HCT116 (cell line): ENCODE measurements at regions not wholly inside any gene's neighbourhood (a gene's known extent, or its start where the extent isn't known, plus 50 kb on each side); places are given as distances from the start of the nearest gene placed in this dataset.

Source experiments
- ATAC-seq: fragments of 200-7000 bp; cut with Tn5 transposase; 2 replicates; pipeline ENCODE4 v1.9.1; 2020; ENCODE audit warnings: mild to moderate bottlenecking, moderate library complexity
- BruUV-seq: library from RNA; stranded (reverse); fragments of 400-500 nt; replicated peaks from 2 replicates; lab custom pipeline; 2021; lab: Mats Ljungman, UMichigan
- CTCF ChIA-PET: fragments of 300-600 bp; sonication (Branson Sonifier 250); formaldehyde crosslinking; loops from one replicate; lab custom pipeline; 2021; ENCODE audit warnings: antibody characterized with exemption; lab: Charles Lee
- POLR2A ChIA-PET: fragments of 300-600, 350-600 bp; sonication (Branson Sonifier 250); formaldehyde crosslinking; loops from one replicate; lab custom pipeline; 2021; ENCODE audit warnings: antibody characterized with exemption; lab: Charles Lee
- RAD21 ChIA-PET, 2 experiments: fragments of 300-600 bp; sonication (Branson Sonifier 250); formaldehyde crosslinking; loops; one replicate each; lab custom pipeline; 2023; ENCODE audit warnings: low total read pairs in 2 of 2; ENCODE audit not compliant: uncharacterized antibody in 2 of 2, unreplicated experiment in 2 of 2, low non-redundant PET in 1 of 2; lab: Charles Lee
- DNase-seq: peaks from one replicate; pipeline ENCODE4 v3.0.0-alpha.2; 2010; ENCODE audit warnings: low read depth, low spot score
- H2AFZ ChIP-seq: fragments of 200-600 bp; shearing (Covaris generic), sonication (generic); 2 replicates; pipeline ENCODE4 v1.6.1; 2017; ENCODE audit warnings: low read depth, mixed run types, mixed read lengths, antibody characterized with exemption, low read length; ENCODE audit not compliant: poor library complexity, severe bottlenecking
- H3K27ac ChIP-seq: 2 replicates; pipeline ENCODE4 v1.5.1; 2012; ENCODE audit warnings: low read depth, low read length
- H3K27me3 ChIP-seq: fragments of 200-600 bp; sonication (generic); 2 replicates; pipeline ENCODE4 v1.6.1; 2016; ENCODE audit warnings: mixed run types, low read length, mixed read lengths; ENCODE audit not compliant: insufficient read depth
- H3K36me3 ChIP-seq, 2 experiments: fragments of 200-500 bp in 1 of 2; fragments of 200-600 bp in 1 of 2; sonication (Bioruptor generic) in 1 of 2; sonication (generic) in 1 of 2; 2 replicates each; pipeline versions ENCODE4 v1.5.1 to v1.6.1; 2014 to 2016; ENCODE audit warnings: low read length in 2 of 2, inconsistent platforms in 1 of 2, mixed read lengths in 1 of 2, mixed run types in 1 of 2; ENCODE audit not compliant: insufficient read depth in 2 of 2, control insufficient read depth in 1 of 2
- H3K4me1 ChIP-seq, 2 experiments: fragments of 200-600 bp in 1 of 2; sonication (generic) in 1 of 2; 2 replicates each; pipeline versions ENCODE4 v1.5.1 to v1.6.1; 2012 to 2017; ENCODE audit warnings: low read length in 2 of 2, inconsistent platforms in 1 of 2, mild to moderate bottlenecking in 1 of 2, mixed read lengths in 1 of 2, mixed run types in 1 of 2, moderate library complexity in 1 of 2; ENCODE audit not compliant: insufficient read depth in 2 of 2, control insufficient read depth in 1 of 2
- H3K4me2 ChIP-seq: fragments of 200-600 bp; sonication (generic); 2 replicates; pipeline ENCODE4 v1.6.1; 2017; ENCODE audit warnings: mixed run types, low read length, mixed read lengths
- H3K4me3 ChIP-seq, 2 experiments: fragments of 200-600 bp in 1 of 2; sonication (generic) in 1 of 2; replicated peaks in 1 of 2; 2 replicates each; pipeline ENCODE4 v1.5.1; 2011 to 2016; ENCODE audit warnings: low read length in 2 of 2, control low read depth in 1 of 2, low read depth in 1 of 2, mild to moderate bottlenecking in 1 of 2, mixed read lengths in 1 of 2, mixed run types in 1 of 2
- H3K79me2 ChIP-seq: fragments of 200-600 bp; sonication (generic); 2 replicates; pipeline ENCODE4 v1.6.1; 2017; ENCODE audit warnings: mild to moderate bottlenecking, mixed run types, low read length, moderate library complexity, mixed read lengths; ENCODE audit not compliant: insufficient read depth
- H3K9ac ChIP-seq: fragments of 200-600 bp; sonication (generic); 2 replicates; pipeline ENCODE4 v1.6.1; 2016; ENCODE audit warnings: low read length, mixed read lengths
- H3K9me2 ChIP-seq: fragments of 200-600 bp; sonication (generic), shearing (Covaris generic); 2 replicates; pipeline ENCODE4 v1.6.1; 2017; ENCODE audit warnings: mixed run types, mild to moderate bottlenecking, moderate library complexity; ENCODE audit not compliant: insufficient read depth
- H3K9me3 ChIP-seq, 2 experiments: fragments of 200-500 bp in 1 of 2; fragments of 200-600 bp in 1 of 2; sonication (Bioruptor generic) in 1 of 2; sonication (generic) in 1 of 2; 2 replicates each; pipeline ENCODE4 v1.6.1; 2014 to 2017; ENCODE audit warnings: low read length in 2 of 2, mixed read lengths in 2 of 2, inconsistent platforms in 1 of 2, low read depth in 1 of 2, mild to moderate bottlenecking in 1 of 2, mixed run types in 1 of 2, moderate library complexity in 1 of 2; ENCODE audit not compliant: control insufficient read depth in 1 of 2, insufficient read depth in 1 of 2
- H4K20me1 ChIP-seq: fragments of 200-600 bp; sonication (generic), shearing (Covaris generic); 2 replicates; pipeline ENCODE4 v1.6.1; 2017; ENCODE audit warnings: mixed run types, mild to moderate bottlenecking, moderate library complexity; ENCODE audit not compliant: insufficient read depth
- CBX3 ChIP-seq: IDR thresholded peaks from 2 replicates; pipeline ENCODE4 v1.6.1; 2012; ENCODE audit warnings: low read depth
- CEBPB ChIP-seq: IDR thresholded peaks from 2 replicates; pipeline ENCODE4 v1.6.1; 2012; ENCODE audit warnings: low read depth
- CTCF ChIP-seq, 3 experiments: fragments of 200-600 bp in 1 of 3; sonication (generic) in 1 of 3; IDR thresholded peaks in 2 of 3; conservative IDR thresholded peaks in 1 of 3; 2 replicates each; pipeline ENCODE4 v1.5.1; 2012 to 2017; ENCODE audit warnings: low read depth in 2 of 3, low read length in 2 of 3, antibody characterized with exemption in 1 of 3, borderline replicate concordance in 1 of 3, control low read depth in 1 of 3, mild to moderate bottlenecking in 1 of 3, mixed read lengths in 1 of 3, mixed run types in 1 of 3, moderate library complexity in 1 of 3; ENCODE audit not compliant: insufficient read depth in 1 of 3
- MAX ChIP-seq: IDR thresholded peaks from 2 replicates; pipeline ENCODE4 v1.6.1; 2012
- POLR2AphosphoS5 ChIP-seq: IDR thresholded peaks from 2 replicates; pipeline ENCODE4 v1.6.1; 2011; ENCODE audit warnings: mild to moderate bottlenecking, low read depth, low read length, moderate library complexity
- RAD21 ChIP-seq: IDR thresholded peaks from 2 replicates; pipeline ENCODE4 v1.6.1; 2012; ENCODE audit warnings: low read depth, mild to moderate bottlenecking
- SP1 ChIP-seq: IDR thresholded peaks from 2 replicates; pipeline ENCODE4 v1.6.1; 2012; ENCODE audit warnings: low read depth
- TCF7L2 ChIP-seq: IDR thresholded peaks from 2 replicates; pipeline ENCODE4 v1.7.0; 2011; ENCODE audit warnings: borderline replicate concordance, inconsistent platforms; ENCODE audit not compliant: insufficient read depth, insufficient read length; ENCODE audit errors: extremely low read depth
- intact Hi-C: fragments of 100-400 bp; cut with micrococcal nuclease; formaldehyde crosslinking; loops from 2 replicates; pipeline ENCODE4 v1.10.0; 2022

- TF ChIP-seq CTCF (IDR thresholded peaks at IDR 0.05 in 2 of 3, conservative IDR thresholded peaks at IDR 0.05 in 1 of 3; ENCODE audit: borderline replicate concordance in 1 of 3, insufficient read depth in 1 of 3, low read depth in 2 of 3, low read length in 2 of 3) (no peak), TCF7L2 (no peak), CBX3 (no peak)
Measured at GRCh38 chr20:46800409-46800804, 91.0 kb downstream of the SLC2A10 start (continued).

- DNase-seq (no peak), ATAC-seq (no peak)
- H3K36me3 ChIP-seq: no peaks in the 10 kb centered on the region
- no TSS peak for BruUV-seq
- no peaks in the 10 kb centered on the region for H3K4me1 ChIP-seq
- ChIA-PET CTCF (no interaction called here), POLR2A (no interaction called here), RAD21 (interaction anchor here in 1 of 2 experiments (0.5 kb wide), 1 partner anchor 47 kb away, joined by 4 read pairs; no protein-coding TSS in a partner anchor)
- no peaks in the 10 kb centered on the region for H3K79me2 ChIP-seq
- no peak overlapping the region for H3K27ac ChIP-seq
- H2AFZ ChIP-seq: no peak overlapping the region
- peaks cover 70% of the 10 kb centered on the region for H3K27me3 ChIP-seq
- H3K4me3 ChIP-seq: no peak overlapping the region
- intact Hi-C loops: no loop called here
- no peak overlapping the region for H3K9ac ChIP-seq
- H3K9me2 ChIP-seq: no peaks in the 10 kb centered on the region
- no peaks in the 10 kb centered on the region for H3K9me3 ChIP-seq
- H4K20me1 ChIP-seq: no peaks in the 10 kb centered on the region
- TF ChIP-seq MAX (0 out of 2 replicates have a peak, but pooled peaks have one; percentile 15), SP1 (no peak), RAD21 (no peak), CEBPB (0 out of 2 replicates have a peak, but pooled peaks have one; percentile 15), POLR2AphosphoS5 (no peak)
- H3K4me2 ChIP-seq: no peak overlapping the region
Measured at GRCh38 chr20:46801003-46801702, 91.7 kb downstream of the SLC2A10 start.
